ENCODE measurements at regions not wholly inside any gene's neighbourhood (a gene's known extent, or its start where the extent isn't known, plus 50 kb on each side); places are given as distances from the start of the nearest gene placed in this dataset.

DNA sequence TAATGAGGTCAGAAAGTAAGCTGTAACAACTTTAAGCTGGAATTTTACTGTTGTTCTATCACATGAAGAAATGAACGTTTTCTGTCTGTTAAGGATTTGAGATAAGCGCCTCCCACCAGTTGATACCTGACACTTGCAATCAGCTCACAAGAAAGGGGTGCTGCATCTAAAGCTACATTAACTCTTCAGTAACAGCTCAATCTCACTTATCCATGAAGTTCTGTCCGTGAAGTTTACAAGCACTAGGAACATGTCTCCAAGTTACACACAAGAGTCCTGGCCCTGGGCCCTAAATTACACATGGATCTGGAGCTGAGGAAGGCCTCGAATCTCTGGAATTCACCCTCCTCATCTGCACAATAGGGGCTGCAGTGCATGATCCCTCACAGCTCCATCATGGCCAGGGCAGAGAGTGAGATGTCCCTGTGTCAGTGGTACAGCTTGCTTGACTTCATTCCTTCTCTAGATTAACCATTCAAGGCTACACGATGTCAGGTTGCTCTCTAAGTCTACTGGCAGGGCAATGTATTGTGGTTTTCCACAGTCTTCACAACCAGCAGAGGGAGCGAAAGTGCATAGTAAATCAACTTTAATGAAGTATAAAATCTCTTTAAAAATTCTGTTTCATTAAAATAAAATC, 182.4 kb upstream of the MCHR2 start:
- DNase-seq: no peak

DNA sequence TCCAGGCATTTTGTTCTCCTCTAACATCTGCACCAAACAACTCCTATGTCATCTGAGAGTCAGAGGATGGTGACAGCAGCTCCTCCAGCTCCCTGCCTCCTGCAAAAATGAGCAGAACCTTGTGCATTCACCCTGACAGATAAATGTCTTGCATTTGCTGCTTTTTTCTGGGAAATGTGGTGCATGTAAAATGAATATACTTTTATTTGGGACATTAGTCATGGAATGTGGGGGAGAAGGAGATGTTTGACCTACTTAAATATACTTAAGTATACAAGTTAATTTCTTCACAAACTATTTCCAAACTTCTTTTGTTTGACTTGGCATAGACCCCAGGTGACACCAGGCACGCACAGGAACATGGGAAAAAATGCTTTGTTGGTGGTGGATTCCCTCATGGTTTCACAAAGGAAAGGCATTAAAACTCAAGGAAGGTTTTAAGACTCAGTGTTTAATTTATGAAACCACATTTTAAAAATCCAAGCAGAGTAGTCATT, 181.8 kb upstream of the MCHR2 start:
- no peak for DNase-seq

DNA sequence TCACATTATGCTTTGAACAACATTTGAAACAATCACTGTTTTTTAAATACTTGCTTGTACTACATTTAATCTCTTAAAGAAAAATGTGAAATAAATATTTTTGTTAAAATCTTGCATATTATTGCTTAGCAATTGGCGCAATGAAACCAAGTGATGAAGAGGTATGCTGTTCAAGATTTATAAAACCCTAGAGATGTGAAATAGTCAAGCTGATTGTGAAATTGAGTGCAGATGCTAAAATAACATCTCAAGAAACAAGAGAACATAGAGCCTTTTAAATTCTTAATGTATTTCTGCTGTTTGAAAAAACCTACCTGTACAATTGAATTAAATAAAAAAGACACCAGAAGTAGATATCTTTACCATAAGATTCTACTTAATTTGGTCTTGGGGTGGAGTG, 179.2 kb upstream of the MCHR2 start:
- no peak for DNase-seq

DNA sequence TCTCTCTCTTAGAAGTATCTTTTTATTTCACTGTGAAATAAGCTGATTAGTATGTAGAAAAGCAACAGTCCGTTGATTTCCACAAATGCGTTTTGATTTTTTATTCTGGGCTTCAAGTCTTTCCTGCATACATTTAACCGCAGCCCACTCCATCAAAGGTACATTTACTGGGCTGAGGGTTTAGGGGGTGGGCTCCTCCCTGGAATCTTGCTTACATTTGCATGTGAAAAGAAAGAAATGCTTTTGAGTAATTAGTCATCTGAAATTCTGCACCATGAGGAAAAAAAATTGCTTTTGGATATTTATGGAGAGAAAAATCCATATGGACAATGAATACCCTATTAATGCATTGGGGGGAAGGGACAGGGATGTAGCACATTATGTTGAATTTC, 178.3 kb upstream of the MCHR2 start:
- no peak for DNase-seq

DNA sequence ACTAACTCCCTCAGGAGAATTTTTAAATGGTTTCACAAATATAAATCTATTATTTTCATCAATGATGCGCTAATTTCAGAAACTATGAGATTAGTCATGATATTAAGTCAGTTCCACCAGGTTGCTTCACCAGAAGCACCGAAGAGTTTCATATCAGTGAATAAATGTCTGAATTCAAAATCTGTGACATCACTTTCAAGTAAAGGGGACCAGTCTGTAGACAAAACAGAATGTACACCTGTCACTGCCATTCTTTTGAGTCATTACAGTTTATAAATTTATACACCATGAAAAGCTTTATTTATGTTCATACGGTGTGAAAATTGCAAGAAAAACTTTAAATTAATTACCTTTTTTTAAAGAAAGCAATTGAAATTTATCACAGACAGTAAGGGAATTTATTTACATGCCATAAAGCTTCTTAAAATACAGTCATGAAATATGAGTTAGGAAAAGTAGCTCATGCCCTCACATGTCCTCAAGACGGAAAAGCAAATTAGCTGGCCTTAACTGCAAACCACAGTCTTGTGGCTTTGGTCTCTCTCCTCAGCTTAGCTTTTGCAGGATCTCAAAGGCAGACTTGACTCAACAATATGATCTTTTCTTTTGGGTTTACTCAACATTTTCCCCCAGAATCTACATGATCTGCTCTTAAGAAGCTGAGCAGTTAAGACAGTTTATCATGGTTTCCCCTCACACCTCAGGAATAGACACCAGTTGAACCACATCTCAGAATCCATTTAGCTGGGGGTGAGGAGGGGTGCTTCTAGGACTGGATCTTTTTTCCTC, 177.7 kb upstream of the MCHR2 start:
- DNase-seq: no peak

DNA sequence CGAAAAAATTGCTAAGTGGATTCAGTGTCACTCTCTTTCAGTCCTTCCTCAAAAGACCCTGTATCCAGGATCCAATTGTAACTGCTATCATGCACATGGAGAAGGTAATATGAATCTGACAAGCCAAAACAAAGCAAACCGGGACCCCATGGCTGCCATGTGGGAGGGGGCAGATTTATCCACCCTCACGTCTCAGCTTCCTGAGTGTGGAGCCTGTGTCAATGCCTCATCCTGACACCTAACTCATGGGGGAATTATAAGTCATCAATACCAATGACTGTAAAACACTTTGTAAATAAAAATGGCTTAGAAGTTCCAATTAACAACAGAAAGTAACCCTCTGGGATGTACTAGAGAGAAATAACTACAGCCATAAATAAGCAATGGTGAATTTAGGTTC, 174.1 kb upstream of the MCHR2 start:
- no peak for DNase-seq

DNA sequence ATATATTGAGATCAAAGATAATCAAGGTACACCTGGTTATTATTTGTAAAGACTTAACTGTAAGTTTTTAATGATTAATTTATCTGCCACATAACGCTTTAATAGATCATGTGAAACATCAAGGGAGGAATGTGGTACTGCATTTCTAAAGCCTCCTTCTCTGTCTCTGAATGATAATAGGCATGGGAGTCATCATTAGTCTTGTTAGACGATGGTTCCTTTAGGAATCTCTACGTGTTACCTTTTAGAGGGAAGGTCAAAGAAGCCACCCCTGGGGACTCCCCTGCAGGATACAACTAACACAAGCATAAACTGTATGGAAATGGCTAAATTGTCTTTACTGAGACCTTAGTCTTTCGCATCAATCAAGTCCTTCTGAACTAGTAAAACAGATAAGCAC, 173.6 kb upstream of the MCHR2 start:
- DNase-seq: no peak

DNA sequence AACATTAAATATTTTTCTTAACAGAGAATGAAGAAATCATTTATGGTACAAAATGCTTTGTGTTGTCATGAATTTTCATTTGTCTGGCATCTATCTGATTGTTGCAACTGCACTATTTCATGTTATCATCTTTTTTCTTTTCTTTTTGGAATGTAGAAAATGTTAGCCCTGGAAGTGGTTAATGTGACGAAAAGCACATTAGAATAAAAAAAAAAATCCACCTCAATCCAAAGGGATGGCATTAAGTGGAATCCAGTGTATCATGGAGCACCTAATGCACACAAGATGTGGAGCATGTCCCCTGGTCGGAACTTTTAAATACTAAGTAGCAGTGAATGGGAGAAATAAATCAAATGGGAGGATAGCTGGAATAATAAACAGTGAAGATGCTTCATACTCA, 172.9 kb upstream of the MCHR2 start:
- no peak for DNase-seq

DNA sequence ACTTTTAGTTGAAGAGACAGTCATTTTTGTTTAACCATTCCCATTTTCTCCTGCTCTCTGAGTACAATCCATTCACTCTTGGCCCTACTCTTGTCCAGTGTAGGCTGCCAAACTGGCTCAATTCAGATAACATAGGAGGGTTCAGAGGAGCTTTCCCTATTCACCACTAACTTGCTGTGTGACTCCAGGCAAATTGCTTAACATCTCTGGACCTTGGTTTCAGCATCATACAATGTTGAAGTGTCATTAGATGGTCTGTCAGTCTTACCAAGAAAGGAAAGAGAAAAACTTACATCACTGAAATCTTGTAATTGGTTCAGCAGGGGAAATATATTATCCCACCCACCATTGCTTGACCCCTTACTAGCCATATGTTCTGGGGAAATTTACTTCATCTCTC, 171.4 kb upstream of the MCHR2 start:
- DNase-seq: no peak

DNA sequence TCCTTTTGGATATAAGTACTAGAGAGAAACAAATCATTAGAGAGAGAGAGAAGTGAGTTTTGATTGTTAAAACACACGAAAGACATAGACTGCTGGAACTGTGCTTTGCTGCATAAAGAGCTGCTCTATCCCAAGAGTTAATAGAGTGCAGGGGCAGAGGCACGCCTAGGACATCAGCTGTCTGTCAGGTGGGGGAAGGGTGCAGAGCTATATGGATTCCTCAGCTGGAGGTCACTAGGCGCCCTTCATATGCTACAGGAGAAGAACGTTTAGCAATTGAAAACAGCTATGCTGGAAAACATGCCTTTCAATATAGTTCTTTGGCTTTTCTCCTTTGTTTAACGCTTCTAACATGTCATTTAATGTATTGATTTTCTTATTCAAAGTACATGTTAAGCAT, 169.0 kb upstream of the MCHR2 start:
- DNase-seq: no peak

DNA sequence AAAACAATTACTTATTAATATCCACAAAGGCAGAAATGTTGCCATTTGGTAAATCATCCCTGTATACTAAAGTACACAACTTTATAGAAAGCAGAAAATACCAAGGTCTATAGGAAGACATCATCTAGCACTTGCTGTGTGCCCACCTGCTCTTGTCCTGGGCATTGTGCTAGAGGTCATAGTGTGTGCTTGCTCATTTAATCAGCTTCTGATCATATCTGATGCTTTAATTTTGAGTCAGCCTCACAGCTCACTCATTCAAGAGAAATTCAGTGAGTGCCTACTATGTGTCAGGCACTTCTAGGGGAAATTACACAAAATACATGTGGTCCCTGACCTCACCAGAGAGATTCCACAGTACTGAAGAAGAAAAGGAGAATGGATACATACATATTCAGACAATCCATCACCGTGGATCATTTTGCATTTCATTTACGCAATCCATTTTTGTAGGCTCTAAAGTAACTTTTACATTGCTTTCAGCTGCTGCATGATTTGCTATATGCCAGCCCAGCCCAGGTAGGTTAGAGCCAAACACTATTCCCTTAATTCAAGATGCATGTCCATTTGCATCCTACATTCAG, 167.9 kb upstream of the MCHR2 start:
- no peak for DNase-seq

DNA sequence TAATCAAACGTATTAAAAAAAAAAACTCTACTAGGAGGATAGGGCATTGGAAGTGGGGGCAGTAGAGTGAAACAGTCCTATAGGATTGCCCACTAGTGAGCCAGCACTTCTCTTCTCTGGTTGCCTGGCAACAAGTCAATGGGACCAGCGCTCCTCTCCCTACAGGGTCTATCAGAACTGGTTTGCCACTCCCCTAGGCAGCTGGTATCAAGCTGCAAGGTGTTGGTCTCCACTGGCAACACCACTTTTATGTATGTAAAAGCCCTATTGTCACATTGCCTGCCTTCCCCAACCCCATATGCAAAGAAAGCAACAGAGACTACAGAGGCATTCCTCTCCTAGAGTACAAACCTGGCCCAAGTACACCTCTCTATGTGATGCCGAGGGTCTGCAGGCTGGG, 166.9 kb upstream of the MCHR2 start:
- DNase-seq: no peak

DNA sequence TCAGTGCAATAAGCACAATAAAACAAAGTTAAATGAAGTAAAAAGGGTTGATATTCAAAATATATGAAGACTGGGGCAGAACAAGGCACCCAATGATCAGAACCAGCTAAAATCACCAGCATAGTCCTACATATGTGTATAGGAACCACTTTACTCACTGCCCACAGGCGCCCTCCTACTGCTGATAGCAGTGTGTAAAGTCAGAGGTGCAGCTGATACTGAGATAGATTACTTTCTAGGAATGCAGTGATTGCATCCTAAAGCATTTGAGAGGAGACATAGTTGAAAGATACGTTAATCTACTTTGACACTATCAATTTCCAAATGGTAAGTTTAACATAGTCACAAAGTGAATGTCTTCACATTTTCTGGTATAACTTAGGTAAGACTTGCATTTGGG, 161.1 kb upstream of the MCHR2 start:
- no peak for DNase-seq

DNA sequence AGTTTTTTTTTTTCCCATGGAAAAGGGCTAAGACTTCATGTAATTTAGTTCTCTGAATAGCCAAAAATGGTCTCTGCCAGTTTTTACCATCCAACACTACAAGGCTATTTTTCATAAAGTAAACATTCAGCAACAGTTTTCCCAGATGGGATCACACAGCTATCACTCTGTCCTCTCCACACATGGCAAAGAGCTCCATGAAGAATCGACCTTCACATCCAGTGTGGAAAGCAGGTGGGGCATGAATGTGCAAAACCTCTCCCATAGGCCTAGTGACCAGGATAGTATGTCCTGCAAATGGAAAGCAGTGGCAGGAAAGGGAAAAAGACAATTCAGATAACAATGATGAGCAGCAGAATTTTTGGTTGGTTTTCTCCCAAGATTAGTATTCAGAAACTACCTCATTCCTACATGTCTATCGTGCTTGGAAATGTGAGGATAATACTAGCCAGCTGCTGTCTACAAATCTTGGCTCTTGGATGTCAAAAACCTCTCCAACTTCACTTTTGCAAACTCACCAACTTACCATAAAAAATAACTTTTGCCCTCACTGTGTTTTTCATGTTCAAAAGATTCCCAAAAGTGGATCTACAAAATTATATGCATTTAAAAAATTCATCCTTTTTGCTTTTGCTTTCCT, 159.7 kb upstream of the MCHR2 start:
- no peak for DNase-seq

DNA sequence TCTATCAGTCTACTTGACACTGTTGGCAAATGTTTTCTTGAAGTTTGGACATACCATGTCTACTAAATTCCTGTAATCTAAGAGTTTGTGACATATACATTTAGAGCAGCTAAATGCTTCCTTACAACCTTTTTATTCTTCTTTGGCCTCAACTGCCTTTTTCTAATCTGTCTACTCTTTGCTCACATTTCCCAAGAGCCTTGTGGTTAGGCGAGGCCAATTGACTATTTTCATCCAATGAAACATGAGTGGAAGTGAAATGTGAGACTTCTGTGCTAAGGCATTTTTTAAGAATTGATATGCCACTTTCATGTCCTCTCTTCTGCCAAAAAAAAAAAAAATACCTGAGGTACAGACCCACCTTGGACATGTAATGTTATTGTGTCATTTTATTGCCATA, 158.2 kb upstream of the MCHR2 start:
- no peak for DNase-seq

DNA sequence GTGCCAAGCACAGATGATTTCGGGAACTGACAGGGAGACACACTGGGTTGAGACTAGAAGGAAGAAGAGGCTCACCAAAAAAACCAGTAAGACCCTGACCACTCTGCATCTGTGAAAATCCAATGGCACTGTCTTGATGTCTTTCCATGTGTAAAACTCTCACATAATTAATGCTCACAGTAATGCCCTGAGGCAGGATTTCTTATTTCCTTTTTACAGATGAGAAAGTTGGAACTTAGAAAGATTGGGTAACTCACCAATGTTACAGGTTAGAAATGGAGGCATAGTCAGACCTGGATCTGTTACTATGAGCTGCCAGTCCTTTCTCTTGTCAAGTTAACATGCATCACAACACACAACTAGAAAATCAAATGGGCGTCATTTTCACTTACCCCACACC, 151.0 kb upstream of the MCHR2 start:
- DNase-seq: no peak

DNA sequence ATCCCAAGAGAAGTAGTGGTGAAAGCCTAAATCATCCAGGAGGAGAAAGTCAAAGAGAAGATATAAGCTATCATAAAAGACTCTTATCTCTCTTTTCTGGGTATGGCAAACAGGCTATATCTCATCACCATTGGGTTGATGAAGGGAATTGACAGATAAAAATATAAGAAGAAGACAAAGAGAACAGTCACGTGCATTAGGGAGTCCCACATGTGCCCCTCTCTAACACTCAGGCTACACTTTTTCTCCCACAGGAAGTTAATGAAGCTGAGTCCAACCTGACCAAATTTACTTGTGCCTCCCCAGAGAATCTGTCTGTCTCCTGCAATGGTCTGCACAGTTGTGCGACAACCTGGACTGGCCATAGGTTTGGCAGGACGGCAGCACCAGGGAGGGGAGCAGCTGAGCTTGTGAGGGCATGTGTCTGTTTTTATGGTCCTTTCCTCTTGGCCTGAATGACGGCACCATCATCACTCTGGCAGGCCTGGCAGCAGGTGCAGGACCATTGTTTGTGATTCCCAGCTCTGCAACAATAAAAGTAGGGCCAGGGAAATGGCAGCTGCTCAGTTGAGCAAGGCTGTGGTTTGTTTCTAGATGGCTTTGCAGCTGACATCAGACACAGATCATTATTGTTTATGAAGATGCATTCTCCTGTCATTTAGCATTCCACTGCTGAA, 144.5 kb upstream of the MCHR2 start:
- DNase-seq: no peak

DNA sequence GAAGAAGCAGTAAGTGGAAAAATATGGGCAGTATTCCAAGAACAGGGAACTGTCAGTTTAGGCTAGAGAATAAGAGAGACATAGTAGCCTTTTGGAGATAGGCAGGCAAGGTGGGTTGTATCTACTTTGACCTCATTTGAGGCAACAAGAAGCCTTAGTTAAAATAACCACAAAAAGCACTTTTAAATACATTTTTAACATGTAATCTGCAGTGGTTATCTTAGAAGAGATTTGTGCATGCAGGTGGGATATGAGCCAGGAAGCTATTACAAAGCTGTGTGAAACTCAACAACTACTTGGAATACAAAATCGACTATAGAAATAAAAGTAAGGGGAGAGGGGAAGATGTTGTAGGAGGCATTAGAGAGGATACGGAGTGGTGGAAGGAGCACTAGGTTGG, 143.7 kb upstream of the MCHR2 start:
- DNase-seq: no peak

DNA sequence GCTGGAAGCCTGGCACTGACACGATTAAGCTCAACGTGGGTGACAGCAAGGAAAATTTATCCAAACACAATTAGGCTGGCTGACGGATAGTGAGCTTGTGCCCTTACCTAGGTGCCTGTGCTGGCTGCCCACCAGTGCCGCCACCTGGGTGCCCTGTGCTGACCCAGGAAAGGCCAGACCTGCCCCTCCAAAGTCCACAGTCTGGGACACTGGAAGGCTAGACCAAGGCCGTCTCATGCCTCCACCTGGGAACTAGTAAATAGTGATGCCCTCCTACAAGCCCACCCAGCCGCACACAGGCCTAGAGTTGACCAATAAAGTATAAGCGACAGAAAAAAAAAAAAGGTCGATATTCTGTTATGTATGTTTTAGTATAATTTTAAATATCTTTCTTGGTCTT, 142.6 kb upstream of the MCHR2 start:
- DNase-seq: no peak

DNA sequence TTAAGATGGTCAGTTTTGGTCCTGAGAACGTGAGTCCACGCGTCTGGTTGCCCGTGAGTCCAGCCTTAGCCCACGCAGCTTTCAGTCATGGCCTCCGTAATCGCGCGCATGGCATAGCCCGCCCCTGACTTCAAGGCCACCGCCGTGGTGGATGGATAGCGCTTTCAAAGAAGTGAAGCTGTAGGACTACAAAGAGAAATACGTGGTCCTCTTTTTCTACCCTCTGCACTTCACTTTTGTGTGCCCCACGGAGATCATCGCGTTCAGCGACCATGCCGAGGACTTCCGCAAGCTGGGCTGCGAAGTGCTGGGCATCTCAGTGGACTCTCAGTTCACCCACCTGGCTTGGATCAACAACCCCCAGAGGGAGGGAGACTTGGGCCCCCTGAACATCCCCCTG, 142.0 kb upstream of the MCHR2 start:
- DNase-seq: no peak

DNA sequence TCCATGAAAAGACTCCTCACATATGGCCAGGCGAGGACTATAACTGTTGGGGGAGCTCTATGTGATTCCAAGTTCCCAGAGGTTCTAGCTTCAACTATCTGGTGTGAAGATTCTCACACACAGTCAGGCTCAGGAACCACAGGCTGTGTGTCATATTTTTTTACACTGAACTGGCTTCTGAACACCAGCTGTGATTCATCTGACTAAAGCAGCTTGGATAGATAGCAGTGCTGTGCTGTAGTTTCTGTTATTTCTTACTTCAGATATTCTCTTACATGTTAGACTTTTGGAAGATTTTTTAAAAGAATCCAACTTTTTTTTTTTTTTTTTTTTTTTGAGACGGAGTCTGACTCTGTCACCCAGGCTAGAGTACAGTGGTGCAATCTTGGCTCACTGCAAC, 140.7 kb upstream of the MCHR2 start:
- no peak for DNase-seq

DNA sequence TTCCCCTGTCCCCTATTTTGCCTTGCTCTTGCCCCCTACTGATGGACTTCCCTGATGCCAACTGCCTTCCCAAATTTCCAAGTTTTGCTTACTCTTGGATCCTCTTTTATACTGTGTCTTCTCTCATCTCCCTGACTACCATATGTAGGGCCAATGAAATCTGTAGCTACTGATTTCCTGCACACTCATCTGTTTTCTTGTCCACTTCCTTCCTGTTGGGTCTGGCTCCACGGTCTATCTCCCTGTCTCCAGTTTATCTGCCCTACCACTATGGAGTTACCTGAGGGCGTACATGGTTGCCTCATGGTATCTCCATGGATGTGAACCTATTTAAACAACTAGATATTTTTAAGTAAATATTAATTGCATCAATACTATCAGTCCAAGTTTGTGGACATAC, 140.3 kb upstream of the MCHR2 start:
- no peak for DNase-seq

DNA sequence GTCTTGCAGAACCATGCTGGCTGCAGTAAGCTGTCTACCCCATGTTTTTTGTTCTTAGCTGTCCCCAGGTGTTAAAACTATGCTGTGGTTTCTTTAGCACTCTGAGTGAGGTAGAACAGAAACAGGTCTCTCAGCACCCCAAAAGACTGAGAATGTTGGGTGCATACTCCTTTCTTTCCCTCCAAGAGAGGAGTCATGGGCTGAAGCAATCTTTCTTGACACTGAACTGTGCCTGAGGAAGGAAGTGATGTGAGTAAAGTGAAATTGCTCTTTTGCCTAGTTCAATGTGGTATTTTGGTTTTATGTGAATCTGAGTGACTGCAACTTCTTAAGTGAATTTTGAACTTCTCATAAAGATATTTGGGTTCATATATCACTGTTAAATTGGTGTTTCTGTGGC, 138.0 kb upstream of the MCHR2 start:
- no peak for DNase-seq
